Calu3 (cell line): ENCODE measurements at regions not wholly inside any gene's neighbourhood (a gene's known extent, or its start where the extent isn't known, plus 50 kb on each side); places are given as distances from the start of the nearest gene placed in this dataset.

Experiments
- BruUV-seq: library from RNA; stranded (reverse); fragments of 400-500 nt; replicated peaks from 2 replicates; lab custom pipeline; 2021; lab: Mats Ljungman, UMichigan
- CTCF ChIA-PET: fragments of 300-600 bp; sonication (Branson Sonifier 250); formaldehyde crosslinking; loops from one replicate; lab custom pipeline; 2022; ENCODE audit warnings: antibody characterized with exemption; lab: Charles Lee
- DNase-seq: peaks from one replicate; pipeline ENCODE4 v3.0.0; 2022
- H3K27ac Mint-ChIP-seq: one replicate; pipeline ENCODE4 v1.8.0; 2022; ENCODE audit warnings: mixed read lengths; ENCODE audit not compliant: unreplicated experiment
- H3K27me3 Mint-ChIP-seq: one replicate; pipeline ENCODE4 v1.8.0; 2022; ENCODE audit warnings: mixed read lengths; ENCODE audit not compliant: unreplicated experiment
- H3K36me3 Mint-ChIP-seq: one replicate; pipeline ENCODE4 v1.8.0; 2022; ENCODE audit warnings: mild to moderate bottlenecking, moderate library complexity, mixed read lengths; ENCODE audit not compliant: insufficient read depth, unreplicated experiment
- H3K4me1 Mint-ChIP-seq: one replicate; pipeline ENCODE4 v1.8.0; 2022; ENCODE audit warnings: mild to moderate bottlenecking, low read depth, mixed read lengths; ENCODE audit not compliant: unreplicated experiment
- H3K4me3 Mint-ChIP-seq: one replicate; pipeline ENCODE4 v1.8.0; 2022; ENCODE audit warnings: mild to moderate bottlenecking, low read depth, moderate library complexity, mixed read lengths; ENCODE audit not compliant: unreplicated experiment
- H3K9me3 Mint-ChIP-seq: one replicate; pipeline ENCODE4 v1.8.0; 2022; ENCODE audit warnings: low read depth, mixed read lengths; ENCODE audit not compliant: unreplicated experiment
- intact Hi-C: fragments of 100-400 bp; cut with micrococcal nuclease; formaldehyde crosslinking; loops from one replicate; pipeline ENCODE4 v1.10.0; 2022; ENCODE audit not compliant: unreplicated experiment
- TF ChIP-seq, protein P1 (sequence below): fragments of 200-600 bp; IDR thresholded peaks from one replicate; pipeline ENCODE4 v1.8.0; 2022; ENCODE audit warnings: antibody characterized with exemption; ENCODE audit not compliant: unreplicated experiment

DNA sequence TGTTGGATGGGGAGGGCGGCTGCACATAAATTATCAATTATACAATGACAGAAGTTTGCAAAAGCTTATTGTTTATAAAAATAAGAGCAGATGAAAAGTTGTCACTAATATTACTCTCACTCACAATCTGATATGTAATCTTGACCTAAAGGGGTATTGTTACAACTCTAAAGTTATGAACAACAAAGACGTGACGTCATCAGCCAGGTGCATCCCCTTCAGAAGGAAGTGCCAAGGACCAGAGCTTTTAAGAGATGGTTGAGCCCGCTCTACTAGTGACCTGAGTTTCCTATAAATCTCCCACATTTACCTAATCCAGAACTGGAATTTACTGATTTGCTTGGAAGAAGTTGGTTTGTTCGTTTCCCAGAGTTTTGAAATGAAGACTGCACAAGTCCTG is 247.7 kb upstream of the MGMT start:
- no peaks in the 10 kb centered on the region for H3K4me1 Mint-ChIP-seq
- no peak for DNase-seq
- no peaks in the 10 kb centered on the region for H3K36me3 Mint-ChIP-seq
- no peak overlapping the region for H3K4me3 Mint-ChIP-seq
- CTCF ChIA-PET, result no interaction called here
- no peaks in the 10 kb centered on the region for H3K27me3 Mint-ChIP-seq
- no TSS peak for BruUV-seq
- TF ChIP-seq, protein P1, sequence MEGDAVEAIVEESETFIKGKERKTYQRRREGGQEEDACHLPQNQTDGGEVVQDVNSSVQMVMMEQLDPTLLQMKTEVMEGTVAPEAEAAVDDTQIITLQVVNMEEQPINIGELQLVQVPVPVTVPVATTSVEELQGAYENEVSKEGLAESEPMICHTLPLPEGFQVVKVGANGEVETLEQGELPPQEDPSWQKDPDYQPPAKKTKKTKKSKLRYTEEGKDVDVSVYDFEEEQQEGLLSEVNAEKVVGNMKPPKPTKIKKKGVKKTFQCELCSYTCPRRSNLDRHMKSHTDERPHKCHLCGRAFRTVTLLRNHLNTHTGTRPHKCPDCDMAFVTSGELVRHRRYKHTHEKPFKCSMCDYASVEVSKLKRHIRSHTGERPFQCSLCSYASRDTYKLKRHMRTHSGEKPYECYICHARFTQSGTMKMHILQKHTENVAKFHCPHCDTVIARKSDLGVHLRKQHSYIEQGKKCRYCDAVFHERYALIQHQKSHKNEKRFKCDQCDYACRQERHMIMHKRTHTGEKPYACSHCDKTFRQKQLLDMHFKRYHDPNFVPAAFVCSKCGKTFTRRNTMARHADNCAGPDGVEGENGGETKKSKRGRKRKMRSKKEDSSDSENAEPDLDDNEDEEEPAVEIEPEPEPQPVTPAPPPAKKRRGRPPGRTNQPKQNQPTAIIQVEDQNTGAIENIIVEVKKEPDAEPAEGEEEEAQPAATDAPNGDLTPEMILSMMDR, result no peak
- H3K9me3 Mint-ChIP-seq, result peaks cover 10% of the 10 kb centered on the region
- no peak overlapping the region for H3K27ac Mint-ChIP-seq
- intact Hi-C loops, result no loop called here

DNA sequence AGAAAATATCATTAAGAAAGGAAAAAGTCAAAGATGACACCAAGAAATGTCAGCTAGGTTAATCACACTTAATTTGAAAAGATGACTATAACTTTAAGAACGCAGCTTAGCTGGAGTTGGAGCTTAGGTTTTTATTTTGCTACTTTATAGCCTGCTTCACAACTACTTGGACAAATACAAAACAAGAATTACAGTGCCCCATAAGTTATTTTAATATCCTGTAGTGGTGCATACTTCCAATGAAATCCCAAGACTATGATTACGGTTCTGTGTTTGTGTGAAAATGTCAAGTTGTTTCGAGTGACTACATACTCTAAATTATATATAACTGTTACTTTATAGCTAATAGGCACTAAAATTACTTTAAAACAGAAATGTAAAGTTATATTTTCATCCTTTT is 244.6 kb upstream of the MGMT start:
- H3K27ac Mint-ChIP-seq, result no peak overlapping the region
- no peak for DNase-seq
- no peak overlapping the region for H3K4me3 Mint-ChIP-seq
- intact Hi-C loops, result no loop called here
- TF ChIP-seq, protein P1, result no peak
- peaks cover 2% of the 10 kb centered on the region for H3K9me3 Mint-ChIP-seq
- CTCF ChIA-PET, result no interaction called here
- no peaks in the 10 kb centered on the region for H3K36me3 Mint-ChIP-seq
- no peaks in the 10 kb centered on the region for H3K4me1 Mint-ChIP-seq
- H3K27me3 Mint-ChIP-seq, result no peaks in the 10 kb centered on the region
- no TSS peak for BruUV-seq

DNA sequence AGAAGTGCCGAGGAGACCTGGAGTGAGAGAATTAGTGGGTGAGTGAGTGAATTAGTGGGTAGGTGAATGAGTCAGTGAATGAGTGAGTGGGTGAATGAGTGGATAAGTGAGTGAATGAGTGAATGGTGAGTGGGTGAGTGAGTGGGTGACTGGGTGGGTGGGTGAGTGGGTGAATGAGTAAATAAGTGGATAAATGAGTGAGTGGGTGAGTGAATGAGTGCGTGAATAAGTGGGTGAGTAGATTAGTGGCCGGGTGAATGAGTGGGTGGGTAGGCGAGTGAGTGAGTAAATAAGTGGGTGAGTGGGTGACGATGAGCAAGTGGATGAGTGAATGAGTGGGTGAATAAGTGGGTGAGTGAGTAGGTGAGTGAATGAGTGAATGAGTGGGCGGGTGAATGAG is 243.7 kb upstream of the MGMT start:
- CTCF ChIA-PET, result no interaction called here
- Mint-ChIP-seq H3K4me3 (no peak overlapping the region), H3K9me3 (peaks cover 2% of the 10 kb centered on the region), H3K27ac (no peak overlapping the region), H3K4me1 (no peaks in the 10 kb centered on the region), H3K36me3 (no peaks in the 10 kb centered on the region), H3K27me3 (no peaks in the 10 kb centered on the region)
- BruUV-seq, result no TSS peak
- TF ChIP-seq, protein P1, result no peak
- no peak for DNase-seq
- intact Hi-C loops, result no loop called here

DNA sequence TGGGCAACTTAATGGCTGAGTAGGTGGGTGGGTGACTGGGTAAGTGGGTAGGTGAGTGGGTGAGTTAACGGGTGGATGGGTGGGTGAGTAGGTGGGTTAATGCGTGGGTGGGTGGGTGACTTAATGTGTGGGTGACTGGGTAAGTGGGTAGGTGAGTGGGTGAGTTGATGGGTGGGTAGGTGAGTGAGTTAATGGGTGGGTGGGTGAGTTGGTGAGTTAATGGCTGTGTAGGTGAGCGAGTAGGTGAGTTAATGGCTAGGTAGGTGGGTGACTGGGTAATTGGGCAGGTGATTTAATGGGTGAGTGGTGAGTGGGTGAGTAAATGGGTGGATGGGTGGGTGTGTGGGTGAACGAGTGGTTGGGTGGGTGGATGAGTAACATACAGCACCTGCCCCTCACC is 243.0 kb upstream of the MGMT start:
- Mint-ChIP-seq H3K4me3 (no peak overlapping the region), H3K4me1 (no peaks in the 10 kb centered on the region), H3K27me3 (no peaks in the 10 kb centered on the region), H3K27ac (no peak overlapping the region), H3K36me3 (no peaks in the 10 kb centered on the region), H3K9me3 (peaks cover 2% of the 10 kb centered on the region)
- no peak for DNase-seq
- TF ChIP-seq, protein P1, result no peak
- intact Hi-C loops, result no loop called here
- CTCF ChIA-PET, result no interaction called here
- BruUV-seq, result no TSS peak
